Upper lobe of left lung (tissue), 6 donors: ENCODE measurements at regions not wholly inside any gene's neighbourhood (a gene's known extent, or its start where the extent isn't known, plus 50 kb on each side); places are given as distances from the start of the nearest gene placed in this dataset.
"Not testable (repeated sequence)": the region's sequence is repeated elsewhere in the genome, so short reads cannot be mapped to it uniquely, and the experiment has no call there.

Experiments used
- ATAC-seq, 2 donors: fragments of 200-7000 bp; cut with Tn5 transposase; one replicate each; pipeline ENCODE4 v1.9.1; 2022; ENCODE audit warnings: mild to moderate bottlenecking in 2 of 2, moderate library complexity in 2 of 2; ENCODE audit not compliant: low FRiP score in 2 of 2
- DNase-seq, 2 donors: peaks; one replicate each; pipeline ENCODE4 v3.0.0-alpha.2; 2019 to 2020
- H3K27ac ChIP-seq, 4 donors: fragments of 200-600 bp; sonication (generic); one replicate each; pipeline ENCODE4 v1.5.1; 2016 to 2019
- H3K27me3 ChIP-seq, 4 donors: fragments of 200-600 bp; sonication (generic); one replicate each; pipeline ENCODE4 v1.5.1; 2017 to 2019
- H3K36me3 ChIP-seq, 4 donors: fragments of 200-600 bp; sonication (generic); one replicate each; pipeline ENCODE4 v1.5.1; 2016 to 2019
- H3K4me1 ChIP-seq, 4 donors: fragments of 200-600 bp; sonication (generic); one replicate each; pipeline ENCODE4 v1.5.1; 2018 to 2019
- H3K4me3 ChIP-seq, 4 donors: fragments of 200-600 bp; sonication (generic); one replicate each; pipeline ENCODE4 v1.5.1; 2017 to 2019; ENCODE audit warnings: mild to moderate bottlenecking in 2 of 4, moderate library complexity in 1 of 4
- H3K9me3 ChIP-seq, 4 donors: fragments of 200-600 bp; sonication (generic); one replicate each; pipeline ENCODE4 v1.5.1; 2018 to 2019
- EP300 ChIP-seq, 4 donors: sonication (generic); formaldehyde crosslinking; IDR thresholded peaks; one replicate each; pipeline ENCODE4 v1.5.1; 2017; ENCODE audit warnings: antibody characterized with exemption in 4 of 4, control low read depth in 2 of 4
- POLR2A ChIP-seq, 4 donors: fragments of 450-650 bp; IDR thresholded peaks; one replicate each; pipeline ENCODE4 v1.5.1; 2016 to 2017; ENCODE audit warnings: antibody characterized with exemption in 4 of 4, mild to moderate bottlenecking in 2 of 4
- POLR2AphosphoS5 ChIP-seq, 2 donors: sonication (generic); formaldehyde crosslinking; IDR thresholded peaks; one replicate each; pipeline ENCODE4 v1.5.1; 2017; ENCODE audit warnings: antibody characterized with exemption in 2 of 2
- WGBS, 2 donors: methylation state at CpG; one replicate each; pipeline ENCODE4 v1.1.5; 2017 to 2018; 5-methylcytosine and 5-hydroxymethylcytosine counted together
- TF ChIP-seq, protein P1 (sequence below), 6 experiments: fragments of 450-650 bp in 4 of 6; fragments of 200-600 bp in 2 of 6; sonication (generic) in 2 of 6; IDR thresholded peaks; one replicate each; pipeline ENCODE4 v1.5.1; 2016 to 2019; ENCODE audit warnings: antibody characterized with exemption in 6 of 6
- donor health status: DM: no; HTN: no; CAD: no; lungs with moderate emphysema.
- donor health status: DM: no; HTN: yes; CAD: no; lungs with severe emphysema.

DNA sequence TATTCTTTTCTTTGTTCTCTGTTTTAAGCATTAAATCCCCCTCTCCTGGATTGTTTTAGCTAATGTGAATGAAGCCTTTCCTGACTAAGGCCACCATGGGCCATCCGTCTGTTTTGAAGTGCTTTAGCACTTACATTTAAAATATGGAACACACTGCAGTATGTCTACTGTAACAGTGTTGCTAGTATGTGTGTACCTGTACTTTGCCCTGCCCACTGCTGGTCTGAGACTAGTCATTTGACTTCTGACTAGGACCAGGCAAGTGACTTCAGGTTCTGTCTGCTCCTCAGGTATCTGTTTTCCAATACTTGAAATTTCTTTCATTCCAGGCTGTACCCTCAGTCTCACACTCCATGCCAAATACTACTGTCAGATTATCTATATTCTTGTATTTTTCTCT, 120.1 kb upstream of the TSPAN8 start:
- Histone ChIP-seq H3K27ac (no peak overlapping the region), H3K4me3 (no peak overlapping the region), H3K36me3 (no peaks in the 10 kb centered on the region), H3K4me1 (no peaks in the 10 kb centered on the region), H3K9me3 (no peaks in the 10 kb centered on the region), H3K27me3 (no peaks in the 10 kb centered on the region)
- WGBS, 2 donors, result 94 to 95% methylated on average over 1 of the region's 1 CpG
- DNase-seq, result no peak
- no peak for ATAC-seq
- TF ChIP-seq, protein P1, sequence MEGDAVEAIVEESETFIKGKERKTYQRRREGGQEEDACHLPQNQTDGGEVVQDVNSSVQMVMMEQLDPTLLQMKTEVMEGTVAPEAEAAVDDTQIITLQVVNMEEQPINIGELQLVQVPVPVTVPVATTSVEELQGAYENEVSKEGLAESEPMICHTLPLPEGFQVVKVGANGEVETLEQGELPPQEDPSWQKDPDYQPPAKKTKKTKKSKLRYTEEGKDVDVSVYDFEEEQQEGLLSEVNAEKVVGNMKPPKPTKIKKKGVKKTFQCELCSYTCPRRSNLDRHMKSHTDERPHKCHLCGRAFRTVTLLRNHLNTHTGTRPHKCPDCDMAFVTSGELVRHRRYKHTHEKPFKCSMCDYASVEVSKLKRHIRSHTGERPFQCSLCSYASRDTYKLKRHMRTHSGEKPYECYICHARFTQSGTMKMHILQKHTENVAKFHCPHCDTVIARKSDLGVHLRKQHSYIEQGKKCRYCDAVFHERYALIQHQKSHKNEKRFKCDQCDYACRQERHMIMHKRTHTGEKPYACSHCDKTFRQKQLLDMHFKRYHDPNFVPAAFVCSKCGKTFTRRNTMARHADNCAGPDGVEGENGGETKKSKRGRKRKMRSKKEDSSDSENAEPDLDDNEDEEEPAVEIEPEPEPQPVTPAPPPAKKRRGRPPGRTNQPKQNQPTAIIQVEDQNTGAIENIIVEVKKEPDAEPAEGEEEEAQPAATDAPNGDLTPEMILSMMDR (IDR thresholded peaks at IDR 0.05), result no peak
- no peak for TF ChIP-seq EP300 (IDR thresholded peaks at IDR 0.05)
- TF ChIP-seq POLR2AphosphoS5 (IDR thresholded peaks at IDR 0.05), result no peak
- TF ChIP-seq POLR2A (IDR thresholded peaks at IDR 0.05), result no peak

DNA sequence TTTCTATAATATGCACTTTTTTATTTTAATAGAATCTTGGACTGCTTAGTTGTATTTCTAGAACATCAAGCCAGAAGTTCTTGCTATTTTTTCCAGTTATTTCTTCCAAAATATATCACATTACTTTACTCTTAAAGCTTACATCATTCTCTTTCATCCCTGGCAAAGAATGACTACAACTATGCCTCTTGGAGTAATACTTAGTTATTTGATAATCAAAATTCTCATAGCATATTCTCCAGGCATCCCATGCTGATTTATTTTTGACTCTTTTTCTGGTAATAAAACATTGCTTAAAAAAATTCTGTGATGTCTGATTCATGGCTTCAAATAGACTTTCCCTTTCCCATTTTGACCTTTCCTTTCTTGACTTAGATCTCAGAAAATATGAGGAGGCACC, 118.7 kb upstream of the TSPAN8 start:
- DNase-seq (no peak), ATAC-seq (peak in 1 of 2 donors; percentile 23)
- no peak overlapping the region for H3K27ac ChIP-seq
- H3K27me3 ChIP-seq, result no peaks in the 10 kb centered on the region
- no peaks in the 10 kb centered on the region for H3K9me3 ChIP-seq
- TF ChIP-seq POLR2AphosphoS5 (IDR thresholded peaks at IDR 0.05) (no peak), EP300 (IDR thresholded peaks at IDR 0.05) (no peak), POLR2A (IDR thresholded peaks at IDR 0.05) (no peak)
- TF ChIP-seq, protein P1 (IDR thresholded peaks at IDR 0.05), result no peak
- H3K4me3 ChIP-seq, result no peak overlapping the region
- H3K4me1 ChIP-seq, result no peaks in the 10 kb centered on the region
- H3K36me3 ChIP-seq, result no peaks in the 10 kb centered on the region

DNA sequence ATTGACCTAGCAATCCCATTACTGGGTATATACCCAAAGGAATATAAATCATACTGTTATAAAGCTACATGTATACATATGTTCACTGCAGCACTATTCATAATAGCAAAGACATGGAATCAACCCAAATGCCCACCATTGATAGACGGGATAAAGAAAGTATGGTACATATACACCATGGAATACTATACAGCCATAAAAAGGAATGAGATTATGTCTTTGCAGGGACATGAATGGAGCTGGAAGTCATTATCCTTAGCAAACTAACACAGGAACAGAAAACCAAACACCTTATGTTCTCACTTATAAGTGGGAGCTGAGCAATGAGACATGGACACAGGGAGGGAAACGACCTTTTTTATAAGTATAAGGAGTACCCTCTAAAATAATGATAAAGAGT, 113.0 kb upstream of the TSPAN8 start:
- not testable (repeated sequence) for H3K4me3 ChIP-seq, H3K4me1 ChIP-seq, DNase-seq, H3K36me3 ChIP-seq, H3K9me3 ChIP-seq, ATAC-seq, H3K27me3 ChIP-seq, H3K27ac ChIP-seq
- 82 to 95% methylated on average over 2 of the region's 2 CpGs for WGBS, 2 donors

DNA sequence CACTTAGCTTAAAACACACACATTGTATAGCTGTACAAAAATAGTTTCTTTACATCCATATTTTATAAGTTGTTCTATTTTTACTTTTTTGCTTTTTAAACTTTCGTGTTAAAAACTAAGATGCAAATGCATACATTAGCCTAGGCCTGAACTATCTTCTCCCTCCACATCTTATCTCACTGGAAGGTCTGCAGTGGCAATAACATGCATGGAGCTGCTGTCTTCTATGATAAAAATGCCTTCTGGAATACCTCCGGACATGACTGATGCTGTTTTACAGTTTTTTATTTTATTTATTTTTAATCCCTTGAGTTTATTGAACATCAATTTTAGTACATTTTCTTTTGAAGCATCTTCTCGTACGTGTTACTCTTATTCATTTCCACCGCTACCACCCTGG, 112.3 kb upstream of the TSPAN8 start:
- H3K4me3 ChIP-seq, result no peak overlapping the region
- no peaks in the 10 kb centered on the region for H3K4me1 ChIP-seq
- no peak for ATAC-seq
- TF ChIP-seq POLR2AphosphoS5 (IDR thresholded peaks at IDR 0.05), result no peak
- TF ChIP-seq, protein P1 (IDR thresholded peaks at IDR 0.05), result no peak
- H3K9me3 ChIP-seq, result no peaks in the 10 kb centered on the region
- DNase-seq, result no peak
- no peak overlapping the region for H3K27ac ChIP-seq
- H3K36me3 ChIP-seq, result no peaks in the 10 kb centered on the region
- WGBS, 2 donors, result 86 to 87% methylated on average over 5 of the region's 5 CpGs
- no peaks in the 10 kb centered on the region for H3K27me3 ChIP-seq

DNA sequence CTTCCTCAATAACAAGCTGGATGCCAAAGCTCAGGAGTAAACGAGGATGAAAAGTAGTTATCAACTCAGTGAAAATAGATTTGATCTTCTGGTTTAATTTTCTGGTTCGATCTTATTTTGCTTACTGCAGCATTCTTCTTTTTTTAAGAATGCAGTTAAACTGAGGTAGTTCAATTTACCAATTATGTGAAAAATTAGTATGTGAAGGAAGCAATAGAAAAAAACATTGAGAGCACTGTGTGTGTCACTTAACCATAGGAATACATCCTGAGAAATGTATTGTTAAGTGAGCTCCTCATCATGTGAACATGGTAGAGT, 111.4 kb upstream of the TSPAN8 start:
- Histone ChIP-seq H3K9me3 (no peaks in the 10 kb centered on the region), H3K36me3 (no peaks in the 10 kb centered on the region), H3K27ac (no peak overlapping the region), H3K27me3 (no peaks in the 10 kb centered on the region), H3K4me1 (no peaks in the 10 kb centered on the region), H3K4me3 (no peak overlapping the region)
- no peak for DNase-seq
- TF ChIP-seq, protein P1 (IDR thresholded peaks at IDR 0.05), result no peak
- TF ChIP-seq EP300 (IDR thresholded peaks at IDR 0.05), result no peak
- ATAC-seq, result no peak
- 65 to 88% methylated on average over 2 of the region's 2 CpGs for WGBS, 2 donors
